Endothelial cell of umbilical vein (primary cell): ENCODE measurements at regions not wholly inside any gene's neighbourhood (a gene's known extent, or its start where the extent isn't known, plus 50 kb on each side); places are given as distances from the start of the nearest gene placed in this dataset.

ENCODE experiments used
- BruUV-seq: library from RNA; stranded (reverse); fragments of 400-500 nt; replicated peaks from 2 replicates; lab custom pipeline; 2021; lab: Mats Ljungman, UMichigan
- CTCF ChIA-PET: fragments of 300-600, 350-600 bp; sonication (Branson Sonifier 250); formaldehyde crosslinking; loops from one replicate; lab custom pipeline; 2021; ENCODE audit warnings: antibody characterized with exemption, inconsistent platforms; lab: Charles Lee
- POLR2A ChIA-PET: fragments of 300-600, 350-600 bp; sonication (Branson Sonifier 250); formaldehyde crosslinking; loops from one replicate; lab custom pipeline; 2021; ENCODE audit warnings: antibody characterized with exemption, inconsistent platforms; lab: Charles Lee
- DNase-seq: peaks from one replicate; pipeline ENCODE4 v3.0.0-alpha.2; 2011; ENCODE audit warnings: low read depth, low spot score
- FAIRE-seq: peaks from 2 replicates; lab custom pipeline; 2011; peaks lifted over from hg19 to GRCh38; lab: Jason Lieb, UNC
- H2AFZ ChIP-seq: 2 replicates; pipeline ENCODE4 v1.6.0; 2012; ENCODE audit warnings: low read depth, low read length, control low read depth, inconsistent platforms
- H3K27ac ChIP-seq: 2 replicates; pipeline ENCODE4 v1.5.1; 2011; ENCODE audit warnings: low read depth, mild to moderate bottlenecking, control low read depth, low read length, moderate library complexity; ENCODE audit not compliant: insufficient read depth
- H3K27me3 ChIP-seq, 2 experiments: 2 replicates each; pipeline versions ENCODE4 v1.6.0 to v1.6.1; 2011; ENCODE audit warnings: low read length in 2 of 2, mixed read lengths in 1 of 2; ENCODE audit not compliant: control insufficient read depth in 2 of 2, insufficient read depth in 2 of 2
- H3K36me3 ChIP-seq, 2 experiments: 2 replicates in 1 of 2; 3 replicates in 1 of 2; pipeline ENCODE4 v1.5.1; 2011; ENCODE audit warnings: low read length in 2 of 2, mild to moderate bottlenecking in 1 of 2, moderate library complexity in 1 of 2; ENCODE audit not compliant: control insufficient read depth in 2 of 2, insufficient read depth in 2 of 2; ENCODE audit errors: extremely low read depth in 1 of 2
- H3K4me1 ChIP-seq: 3 replicates; pipeline ENCODE4 v1.5.1; 2011; ENCODE audit warnings: mild to moderate bottlenecking, low read length; ENCODE audit not compliant: control insufficient read depth, insufficient read depth; ENCODE audit errors: extremely low read depth
- H3K4me2 ChIP-seq: 2 replicates; pipeline ENCODE4 v1.6.1; 2011; ENCODE audit warnings: low read length, control low read depth, mixed read lengths; ENCODE audit not compliant: insufficient read depth
- H3K4me3 ChIP-seq, 3 experiments: fragments of 200-600 bp in 1 of 3; sonication (generic), shearing (Covaris generic) in 1 of 3; replicated peaks in 1 of 3; 2 replicates each; pipeline ENCODE4 v1.5.1; 2011 to 2016; ENCODE audit warnings: control low read depth in 3 of 3, low read length in 3 of 3, mild to moderate bottlenecking in 2 of 3, inconsistent platforms in 1 of 3, low read depth in 1 of 3, moderate library complexity in 1 of 3; ENCODE audit not compliant: insufficient read depth in 1 of 3
- H3K79me2 ChIP-seq: 2 replicates; pipeline ENCODE4 v1.6.0; 2012; ENCODE audit warnings: low read length, inconsistent platforms; ENCODE audit not compliant: control insufficient read depth, insufficient read depth
- H3K9ac ChIP-seq: replicated peaks from 2 replicates; pipeline ENCODE3; 2011; ENCODE audit warnings: low read length, control low read depth; ENCODE audit not compliant: insufficient read depth; ENCODE audit errors: extremely low read depth
- H3K9me1 ChIP-seq: replicated peaks from 3 replicates; pipeline ENCODE4 v1.6.0; 2011; ENCODE audit warnings: mild to moderate bottlenecking, low read length; ENCODE audit not compliant: control insufficient read depth, insufficient read depth; ENCODE audit errors: extremely low read depth
- H3K9me3 ChIP-seq: replicated peaks from 2 replicates; pipeline ENCODE4 v1.5.1; 2012; ENCODE audit warnings: low read length, inconsistent platforms; ENCODE audit not compliant: control insufficient read depth, insufficient read depth
- H4K20me1 ChIP-seq: replicated peaks from 2 replicates; pipeline ENCODE3; 2011; ENCODE audit warnings: mild to moderate bottlenecking, low read length; ENCODE audit not compliant: control insufficient read depth, insufficient read depth; ENCODE audit errors: extremely low read depth
- EZH2 ChIP-seq: IDR thresholded peaks from 2 replicates; pipeline ENCODE4 v1.6.1; 2012; ENCODE audit warnings: borderline replicate concordance, low read depth, mild to moderate bottlenecking, moderate library complexity, low read length, inconsistent platforms; ENCODE audit not compliant: severe bottlenecking
- FOS ChIP-seq: IDR thresholded peaks from 2 replicates; pipeline ENCODE4 v1.6.1; 2011; ENCODE audit warnings: mild to moderate bottlenecking, low read length, moderate library complexity, borderline replicate concordance; ENCODE audit not compliant: insufficient read depth
- GATA2 ChIP-seq: IDR thresholded peaks from 2 replicates; pipeline ENCODE4 v1.7.0; 2011; ENCODE audit warnings: low read depth, mild to moderate bottlenecking, moderate library complexity, mixed read lengths, low read length; ENCODE audit not compliant: insufficient read length, insufficient read depth
- JUN ChIP-seq: IDR thresholded peaks from 2 replicates; pipeline ENCODE4 v1.6.1; 2011; ENCODE audit warnings: borderline replicate concordance, low read depth; ENCODE audit not compliant: insufficient read length, insufficient read depth
- MYC ChIP-seq: IDR thresholded peaks from one replicate; pipeline ENCODE4 v1.6.1; 2011; ENCODE audit warnings: mild to moderate bottlenecking, low read depth, low read length
- POLR2A ChIP-seq: IDR thresholded peaks from 2 replicates; pipeline ENCODE4 v1.6.1; 2012; ENCODE audit warnings: low read depth, mild to moderate bottlenecking, control low read depth, low read length
- POLR2AphosphoS5 ChIP-seq: IDR thresholded peaks from 2 replicates; pipeline ENCODE4 v1.6.1; 2012; ENCODE audit warnings: low read depth, mild to moderate bottlenecking, control low read depth, low read length, moderate library complexity; ENCODE audit not compliant: insufficient read depth
- dilution Hi-C: fragments of 300-500 bp; cut with MboI; formaldehyde crosslinking; loops from one replicate; pipeline ENCODE4 v1.15.0; 2019; ENCODE audit warnings: low sequenced_read_pairs; ENCODE audit not compliant: extremely low pct_ligation_motif_present
- intact Hi-C: fragments of 100-400 bp; cut with micrococcal nuclease; formaldehyde crosslinking; loops from one replicate; pipeline ENCODE4 v1.10.0; 2022
- TF ChIP-seq, protein P1 (sequence below): IDR thresholded peaks from 2 replicates; pipeline ENCODE4 v1.6.1; 2011; ENCODE audit not compliant: insufficient read depth, insufficient read length
- TF ChIP-seq, protein P2 (sequence below), 2 donors: IDR thresholded peaks; 1 replicate in 1 of 2; 2 replicates in 1 of 2; pipeline ENCODE4 v1.5.1; 2011; ENCODE audit warnings: low read length in 2 of 2, mild to moderate bottlenecking in 2 of 2, moderate library complexity in 2 of 2, control low read depth in 1 of 2, inconsistent platforms in 1 of 2, low read depth in 1 of 2; ENCODE audit not compliant: insufficient read depth in 1 of 2; ENCODE audit errors: extremely low read depth in 1 of 2

DNA sequence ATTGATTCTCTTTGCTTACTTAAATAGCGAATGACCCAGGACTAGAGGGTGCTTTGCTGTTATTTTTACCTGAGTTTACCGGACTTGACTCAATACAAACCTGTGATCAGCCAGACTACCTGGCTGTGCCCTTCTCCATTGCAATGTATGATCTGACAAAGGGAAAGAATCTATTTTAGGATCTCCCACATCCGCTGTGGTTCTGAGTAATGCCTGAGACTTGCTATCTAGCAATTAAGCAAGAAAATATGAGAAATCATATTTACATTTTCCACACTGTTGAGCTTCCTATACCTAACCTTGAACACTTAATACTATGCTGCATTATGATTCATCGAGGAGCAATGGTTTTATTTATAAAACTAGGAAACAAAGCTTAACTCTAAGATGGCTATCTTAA, 215.2 kb downstream of the RAD51AP2 start:
- Histone ChIP-seq H3K4me3 (no peak overlapping the region), H3K79me2 (no peaks in the 10 kb centered on the region), H3K9me3 (no peaks in the 10 kb centered on the region), H3K9me1 (no peaks in the 10 kb centered on the region), H4K20me1 (no peaks in the 10 kb centered on the region), H3K27ac (no peak overlapping the region), H3K27me3 (no peaks in the 10 kb centered on the region), H2AFZ (no peak overlapping the region), H3K9ac (no peak overlapping the region), H3K4me1 (no peaks in the 10 kb centered on the region), H3K36me3 (no peaks in the 10 kb centered on the region), H3K4me2 (no peak overlapping the region)
- no peak for DNase-seq
- intact Hi-C loops, result loop anchor here (10.0 kb wide), 1 partner anchor 688 kb away; no protein-coding TSS in a partner anchor
- ChIA-PET CTCF (no interaction called here), POLR2A (no interaction called here)
- FAIRE-seq, result no peak
- no TSS peak for BruUV-seq
- dilution Hi-C loops, result no loop called here
- TF ChIP-seq EZH2, result no peak

DNA sequence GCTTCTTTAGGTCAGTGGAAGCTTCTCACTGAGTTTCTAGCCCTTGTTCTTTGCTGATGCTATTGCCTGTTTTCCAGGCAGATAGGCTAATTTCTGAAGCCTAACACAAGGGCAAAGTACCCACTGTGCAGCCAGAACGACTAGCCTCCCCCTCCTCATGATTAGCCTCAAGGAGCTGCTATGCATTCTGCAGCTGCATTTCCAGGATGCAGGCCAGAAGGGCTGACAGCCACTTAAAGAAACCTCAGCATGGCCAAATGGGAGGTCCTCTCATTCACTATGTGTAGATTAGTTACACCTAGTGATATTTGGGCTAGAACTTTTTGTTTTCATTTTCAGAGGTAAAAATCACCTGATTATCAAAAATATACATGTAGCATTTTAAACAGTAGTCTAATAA, 216.0 kb downstream of the RAD51AP2 start:
- Histone ChIP-seq H3K79me2 (no peaks in the 10 kb centered on the region), H3K9me1 (no peaks in the 10 kb centered on the region), H3K4me3 (no peak overlapping the region), H3K27ac (no peak overlapping the region), H3K4me1 (no peaks in the 10 kb centered on the region), H3K9ac (no peak overlapping the region), H3K27me3 (no peaks in the 10 kb centered on the region), H3K4me2 (no peak overlapping the region), H4K20me1 (no peaks in the 10 kb centered on the region), H2AFZ (no peak overlapping the region), H3K36me3 (no peaks in the 10 kb centered on the region), H3K9me3 (no peaks in the 10 kb centered on the region)
- TF ChIP-seq, protein P1, sequence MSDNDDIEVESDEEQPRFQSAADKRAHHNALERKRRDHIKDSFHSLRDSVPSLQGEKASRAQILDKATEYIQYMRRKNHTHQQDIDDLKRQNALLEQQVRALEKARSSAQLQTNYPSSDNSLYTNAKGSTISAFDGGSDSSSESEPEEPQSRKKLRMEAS, result no peak
- TF ChIP-seq GATA2 (no peak), POLR2AphosphoS5 (no peak), EZH2 (no peak), JUN (no peak), POLR2A (no peak), MYC (no peak), FOS (no peak)
- TF ChIP-seq, protein P2, sequence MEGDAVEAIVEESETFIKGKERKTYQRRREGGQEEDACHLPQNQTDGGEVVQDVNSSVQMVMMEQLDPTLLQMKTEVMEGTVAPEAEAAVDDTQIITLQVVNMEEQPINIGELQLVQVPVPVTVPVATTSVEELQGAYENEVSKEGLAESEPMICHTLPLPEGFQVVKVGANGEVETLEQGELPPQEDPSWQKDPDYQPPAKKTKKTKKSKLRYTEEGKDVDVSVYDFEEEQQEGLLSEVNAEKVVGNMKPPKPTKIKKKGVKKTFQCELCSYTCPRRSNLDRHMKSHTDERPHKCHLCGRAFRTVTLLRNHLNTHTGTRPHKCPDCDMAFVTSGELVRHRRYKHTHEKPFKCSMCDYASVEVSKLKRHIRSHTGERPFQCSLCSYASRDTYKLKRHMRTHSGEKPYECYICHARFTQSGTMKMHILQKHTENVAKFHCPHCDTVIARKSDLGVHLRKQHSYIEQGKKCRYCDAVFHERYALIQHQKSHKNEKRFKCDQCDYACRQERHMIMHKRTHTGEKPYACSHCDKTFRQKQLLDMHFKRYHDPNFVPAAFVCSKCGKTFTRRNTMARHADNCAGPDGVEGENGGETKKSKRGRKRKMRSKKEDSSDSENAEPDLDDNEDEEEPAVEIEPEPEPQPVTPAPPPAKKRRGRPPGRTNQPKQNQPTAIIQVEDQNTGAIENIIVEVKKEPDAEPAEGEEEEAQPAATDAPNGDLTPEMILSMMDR (IDR thresholded peaks at IDR 0.05; ENCODE audit: extremely low read depth in 1 of 2, insufficient read depth in 1 of 2, low read depth in 1 of 2, low read length in 2 of 2), result no peak
- DNase-seq (no peak), FAIRE-seq (no peak)
- intact Hi-C loops (loop anchor here (10.0 kb wide), 1 partner anchor 687 kb away; no protein-coding TSS in a partner anchor), dilution Hi-C loops (no loop called here)
- BruUV-seq, result no TSS peak
- ChIA-PET POLR2A (no interaction called here), CTCF (no interaction called here)
